SHP77 treated with DMSO at 0.1 percent for 48 hours (cell line): ENCODE measurements at regions not wholly inside any gene's neighbourhood (a gene's known extent, or its start where the extent isn't known, plus 50 kb on each side); places are given as distances from the start of the nearest gene placed in this dataset.

Source experiments
- DNase-seq: peaks from one replicate; lab custom pipeline; 2025; lab: John Stamatoyannopoulos, UW

- no peak for DNase-seq
Observed at GRCh38 chr4:144574000-144574399, 72.0 kb upstream of the HHIP start.

GRCh38 chr4:144574509-144574908 lies 71.4 kb upstream of the HHIP start:
- DNase-seq, result no peak

GRCh38 chr4:144575181-144575580 lies 70.8 kb upstream of the HHIP start:
- DNase-seq, result peak; percentile 13

GRCh38 chr4:144578681-144579080 lies 67.3 kb upstream of the HHIP start:
- no peak for DNase-seq

GRCh38 chr4:144579411-144580030 lies 66.4 kb upstream of the HHIP start:
- no peak for DNase-seq

GRCh38 chr4:144580430-144580829 lies 65.5 kb upstream of the HHIP start:
- DNase-seq, result no peak

GRCh38 chr4:144582105-144582850 lies 63.7 kb upstream of the HHIP start:
- no peak for DNase-seq

GRCh38 chr4:144582975-144583374 lies 63.0 kb upstream of the HHIP start:
- DNase-seq, result peak; percentile 54

GRCh38 chr4:144583658-144584057 lies 62.3 kb upstream of the HHIP start:
- no peak for DNase-seq

- DNase-seq, result no peak
Observed at GRCh38 chr4:144584428-144584827, 61.5 kb upstream of the HHIP start.

GRCh38 chr4:144589512-144589911 lies 56.4 kb upstream of the HHIP start:
- no peak for DNase-seq

- DNase-seq, result no peak
Observed at GRCh38 chr4:144590020-144590419, 55.9 kb upstream of the HHIP start.

- peak; percentile 83 for DNase-seq
Observed at GRCh38 chr4:144591401-144591800, 54.6 kb upstream of the HHIP start.

- DNase-seq, result no peak
Observed at GRCh38 chr4:144592264-144592663, 53.7 kb upstream of the HHIP start.

- no peak for DNase-seq
Observed at GRCh38 chr4:144594471-144594986, 51.4 kb upstream of the HHIP start.

GRCh38 chr4:144595681-144596080 lies 50.3 kb upstream of the HHIP start:
- no peak for DNase-seq
